Lung microvascular endothelial cell (primary cell): ENCODE measurements at regions not wholly inside any gene's neighbourhood (a gene's known extent, or its start where the extent isn't known, plus 50 kb on each side); places are given as distances from the start of the nearest gene placed in this dataset.
A peak's percentile ranks its signal among the peaks of the same experiment; 100 is the strongest.
"Not testable (repeated sequence)": the region's sequence is repeated elsewhere in the genome, so short reads cannot be mapped to it uniquely, and the experiment has no call there.

Experiments
- DNase-seq, 2 donors: peaks; one replicate each; pipeline versions ENCODE4 v3.0.0 to v3.0.0-alpha.2; 2010; ENCODE audit warnings: low read depth in 2 of 2

- not testable (repeated sequence) for DNase-seq
These were observed 1834.2 kb downstream of the FOXD4L5 start for GRCh38 chr9:63450836-63451235.

GRCh38 chr9:63425123-63425522, 1859.9 kb downstream of the FOXD4L5 start:
- DNase-seq, result not testable (repeated sequence)

GRCh38 chr9:63390897-63391296, 1894.1 kb downstream of the FOXD4L5 start:
- not testable (repeated sequence) for DNase-seq

GRCh38 chr9:63385479-63385878, 1899.5 kb downstream of the FOXD4L5 start:
- DNase-seq, result peak in 1 of 2 donors; percentile 12

- DNase-seq, result not testable (repeated sequence)
These were observed 1905.1 kb downstream of the FOXD4L5 start for GRCh38 chr9:63379864-63380263.

GRCh38 chr9:63354219-63354618, 1930.8 kb downstream of the FOXD4L5 start:
- DNase-seq, result peak in 1 of 2 donors; percentile 0

- not testable (repeated sequence) for DNase-seq
These were observed 1937.7 kb downstream of the FOXD4L5 start for GRCh38 chr9:63347347-63347746.

- DNase-seq, result peak; percentile 97 to 99
These were observed 1938.5 kb downstream of the FOXD4L5 start for GRCh38 chr9:63346310-63347048.

GRCh38 chr9:63344408-63344807, 1940.6 kb downstream of the FOXD4L5 start:
- peak in 1 of 2 donors; percentile 5 for DNase-seq

- peak; percentile 85 to 95 for DNase-seq
These were observed 1942.5 kb downstream of the FOXD4L5 start for GRCh38 chr9:63342528-63342927.

- peak; percentile 64 to 82 for DNase-seq
These were observed 1947.0 kb downstream of the FOXD4L5 start for GRCh38 chr9:63337899-63338604.

- not testable (repeated sequence) for DNase-seq
These were observed 1949.7 kb downstream of the FOXD4L5 start for GRCh38 chr9:63335286-63335685.

- DNase-seq, result not testable (repeated sequence)
These were observed 1950.8 kb downstream of the FOXD4L5 start for GRCh38 chr9:63334187-63334586.

GRCh38 chr9:63333083-63333482, 1951.9 kb downstream of the FOXD4L5 start:
- DNase-seq, result not testable (repeated sequence)

- not testable (repeated sequence) for DNase-seq
These were observed 1956.7 kb downstream of the FOXD4L5 start for GRCh38 chr9:63328313-63328712.

- DNase-seq, result not testable (repeated sequence)
These were observed 1957.8 kb downstream of the FOXD4L5 start for GRCh38 chr9:63327211-63327610.

GRCh38 chr9:63326665-63327064, 1958.3 kb downstream of the FOXD4L5 start:
- DNase-seq, result not testable (repeated sequence)

GRCh38 chr9:63325696-63326095, 1959.3 kb downstream of the FOXD4L5 start:
- DNase-seq, result not testable (repeated sequence)

GRCh38 chr9:63318093-63318492, 1966.9 kb downstream of the FOXD4L5 start:
- DNase-seq, result not testable (repeated sequence)

GRCh38 chr9:63315387-63315786, 1969.6 kb downstream of the FOXD4L5 start:
- not testable (repeated sequence) for DNase-seq

- peak in 1 of 2 donors; percentile 0 for DNase-seq
These were observed 1988.2 kb downstream of the FOXD4L5 start for GRCh38 chr9:63296848-63297247.

GRCh38 chr9:63296366-63296765, 1988.6 kb downstream of the FOXD4L5 start:
- not testable (repeated sequence) for DNase-seq

- DNase-seq, result peak; percentile 40 to 75
These were observed 1995.0 kb downstream of the FOXD4L5 start for GRCh38 chr9:63289971-63290370.
